Large intestine (tissue), 3 donors: ENCODE measurements at regions not wholly inside any gene's neighbourhood (a gene's known extent, or its start where the extent isn't known, plus 50 kb on each side); places are given as distances from the start of the nearest gene placed in this dataset.
"Not testable (repeated sequence)": the region's sequence is repeated elsewhere in the genome, so short reads cannot be mapped to it uniquely, and the experiment has no call there.

Experiments used
- DNase-seq, 2 donors: peaks; one replicate each; pipeline versions ENCODE4 v3.0.0 to v3.0.0-alpha.2; 2013
- H3K27ac ChIP-seq: one replicate; pipeline ENCODE4 v1.5.1; 2013; ENCODE audit warnings: low read length
- H3K27me3 ChIP-seq: 2 replicates; pipeline ENCODE4 v1.6.1; 2013; ENCODE audit warnings: low read length; ENCODE audit not compliant: control insufficient read depth, insufficient read depth
- H3K36me3 ChIP-seq: 2 replicates; pipeline ENCODE4 v1.6.1; 2013; ENCODE audit warnings: low read length; ENCODE audit not compliant: control insufficient read depth, insufficient read depth
- H3K4me1 ChIP-seq: one replicate; pipeline ENCODE4 v1.6.1; 2013; ENCODE audit warnings: low read length; ENCODE audit not compliant: control insufficient read depth, insufficient read depth
- H3K4me3 ChIP-seq: one replicate; pipeline ENCODE4 v1.5.1; 2013; ENCODE audit warnings: low read length
- H3K9me3 ChIP-seq: one replicate; pipeline ENCODE4 v1.6.1; 2013; ENCODE audit warnings: mild to moderate bottlenecking, low read depth, low read length, moderate library complexity; ENCODE audit not compliant: control insufficient read depth
- WGBS: methylation state at CpG from one replicate; pipeline ENCODE4 v1.1.5; 2013; ENCODE audit warnings: low lambda C conversion rate; ENCODE audit not compliant: insufficient coverage; 5-methylcytosine and 5-hydroxymethylcytosine counted together

- H3K4me3 ChIP-seq = no peak overlapping the region
- DNase-seq = peak; percentile 75 to 92
- WGBS = no CpG with 5 or more reads among the region's 12 CpGs
Observed at GRCh38 chr12:115375186-115375991, 691.4 kb upstream of the TBX3 start.

GRCh38 chr12:115374480-115375185 is 690.7 kb upstream of the TBX3 start:
- peaks cover 2% of the 10 kb centered on the region for H3K9me3 ChIP-seq
- peaks cover 15% of the 10 kb centered on the region for H3K4me1 ChIP-seq
- DNase-seq = no peak
- peak overlapping the region; percentile 46 for H3K27ac ChIP-seq
- no peaks in the 10 kb centered on the region for H3K27me3 ChIP-seq
- no peaks in the 10 kb centered on the region for H3K36me3 ChIP-seq
- no CpG with 5 or more reads among the region's 4 CpGs for whole genome bisulfite sequencing
- no peak overlapping the region for H3K4me3 ChIP-seq

More at GRCh38 chr12:115375186-115375991, 691.4 kb upstream of the TBX3 start:
- Histone ChIP-seq H3K36me3 (no peaks in the 10 kb centered on the region), H3K27me3 (no peaks in the 10 kb centered on the region), H3K9me3 (peaks cover 2% of the 10 kb centered on the region), H3K27ac (peak overlapping the region; percentile 46), H3K4me1 (peaks cover 15% of the 10 kb centered on the region)

- DNase-seq = no peak
- Histone ChIP-seq H3K27me3 (no peaks in the 10 kb centered on the region), H3K4me1 (peaks cover 16% of the 10 kb centered on the region), H3K4me3 (no peak overlapping the region), H3K9me3 (peaks cover 4% of the 10 kb centered on the region), H3K27ac (no peak overlapping the region), H3K36me3 (no peaks in the 10 kb centered on the region)
- WGBS = 100% methylated on average over 1 of the region's 4 CpGs
Observed at GRCh38 chr12:115371711-115372110, 687.7 kb upstream of the TBX3 start.

GRCh38 chr12:115370650-115371049 is 686.7 kb upstream of the TBX3 start:
- no peak overlapping the region for H3K27ac ChIP-seq
- 30% methylated on average over 2 of the region's 6 CpGs for WGBS

GRCh38 chr12:115370207-115370606 is 686.2 kb upstream of the TBX3 start:
- H3K27ac ChIP-seq = no peak overlapping the region
- H3K9me3 ChIP-seq = peaks cover 5% of the 10 kb centered on the region
- no peaks in the 10 kb centered on the region for H3K36me3 ChIP-seq
- DNase-seq = no peak
- H3K4me1 ChIP-seq = peaks cover 7% of the 10 kb centered on the region
- no peak overlapping the region for H3K4me3 ChIP-seq
- H3K27me3 ChIP-seq = no peaks in the 10 kb centered on the region
- WGBS = 100% methylated on average over 1 of the region's 3 CpGs

More at GRCh38 chr12:115370650-115371049, 686.7 kb upstream of the TBX3 start:
- no peaks in the 10 kb centered on the region for H3K27me3 ChIP-seq
- no peak for DNase-seq
- no peaks in the 10 kb centered on the region for H3K36me3 ChIP-seq
- peaks cover 10% of the 10 kb centered on the region for H3K4me1 ChIP-seq
- H3K9me3 ChIP-seq = peaks cover 5% of the 10 kb centered on the region
- no peak overlapping the region for H3K4me3 ChIP-seq

GRCh38 chr12:115366277-115366676 is 682.3 kb upstream of the TBX3 start:
- H3K36me3 ChIP-seq, H3K4me1 ChIP-seq, H3K4me3 ChIP-seq, H3K9me3 ChIP-seq, H3K27ac ChIP-seq, H3K27me3 ChIP-seq, DNase-seq: not testable (repeated sequence)
- WGBS = 83% methylated on average over 2 of the region's 4 CpGs

- not testable (repeated sequence) for H3K36me3 ChIP-seq, DNase-seq, H3K4me3 ChIP-seq, H3K4me1 ChIP-seq, H3K9me3 ChIP-seq, H3K27ac ChIP-seq, H3K27me3 ChIP-seq
- 100% methylated on average over 2 of the region's 4 CpGs for WGBS
Observed at GRCh38 chr12:115365765-115366164, 681.8 kb upstream of the TBX3 start.

- no CpG with 5 or more reads among the region's 3 CpGs for WGBS
Observed at GRCh38 chr12:115364921-115365320, 680.9 kb upstream of the TBX3 start.

GRCh38 chr12:115362339-115362976 is 678.5 kb upstream of the TBX3 start:
- no peak overlapping the region for H3K4me3 ChIP-seq
- H3K9me3 ChIP-seq = peaks cover 3% of the 10 kb centered on the region
- no peaks in the 10 kb centered on the region for H3K36me3 ChIP-seq
- H3K27me3 ChIP-seq = no peaks in the 10 kb centered on the region
- H3K4me1 ChIP-seq = no peaks in the 10 kb centered on the region
- DNase-seq = no peak
- 100% methylated on average over 1 of the region's 4 CpGs for WGBS
- H3K27ac ChIP-seq = no peak overlapping the region

More at GRCh38 chr12:115364921-115365320, 680.9 kb upstream of the TBX3 start:
- no peak for DNase-seq
- peaks cover 3% of the 10 kb centered on the region for H3K9me3 ChIP-seq
- H3K27me3 ChIP-seq = no peaks in the 10 kb centered on the region
- H3K4me1 ChIP-seq = peaks cover 3% of the 10 kb centered on the region
- H3K4me3 ChIP-seq = no peak overlapping the region
- no peaks in the 10 kb centered on the region for H3K36me3 ChIP-seq
- H3K27ac ChIP-seq = no peak overlapping the region

GRCh38 chr12:115357681-115358080 is 673.7 kb upstream of the TBX3 start:
- no CpG with 5 or more reads among the region's 12 CpGs for WGBS
- no peaks in the 10 kb centered on the region for H3K36me3 ChIP-seq
- no peak for DNase-seq
- no peaks in the 10 kb centered on the region for H3K9me3 ChIP-seq
- H3K27me3 ChIP-seq = no peaks in the 10 kb centered on the region
- H3K4me1 ChIP-seq = peaks cover 6% of the 10 kb centered on the region
- H3K4me3 ChIP-seq = no peak overlapping the region
- H3K27ac ChIP-seq = no peak overlapping the region
